ENCODE measurements at regions not wholly inside any gene's neighbourhood (a gene's known extent, or its start where the extent isn't known, plus 50 kb on each side); places are given as distances from the start of the nearest gene placed in this dataset.
"Not testable (repeated sequence)": the region's sequence is repeated elsewhere in the genome, so short reads cannot be mapped to it uniquely, and the experiment has no call there.

GRCh38 chr17:27952366-27952765, 59.2 kb upstream of the LYRM9 start:
- no peaks in the 10 kb centered on the region for H3K36me3 ChIP-seq
- H3K9ac ChIP-seq: no peak overlapping the region
- no peak overlapping the region for H3K27ac ChIP-seq
- H4K20me1 ChIP-seq: no peaks in the 10 kb centered on the region; a peak in 1 of 22 replicates
- no peak for TF ChIP-seq Cebpa-rat (IDR thresholded peaks at IDR 0.05)
- H3K4me1 ChIP-seq: peaks cover 0 to 30% (median 10%) of the 10 kb centered on the region in 10 experiments; a peak in 15 of 20 replicates
- peak overlapping the region in 10 of 11 experiments; percentile 7 to 83 (median 48); a peak in 15 of 22 replicates for H3K4me2 ChIP-seq
- H3K4me3 ChIP-seq: no peak overlapping the region
- no peaks in the 10 kb centered on the region for H3K9me3 ChIP-seq (replicated peaks in 1 of 11)
- no peaks in the 10 kb centered on the region for H3K27me3 ChIP-seq

GRCh38 chr17:27954548-27955495, 61.7 kb upstream of the LYRM9 start:
- Histone ChIP-seq H3K4me3 (no peak overlapping the region), H3K9me3 (replicated peaks in 1 of 11) (no peaks in the 10 kb centered on the region), H3K27me3 (no peaks in the 10 kb centered on the region), H3K4me1 (peaks cover 0 to 30% (median 9%) of the 10 kb centered on the region in 10 experiments; a peak in 15 of 20 replicates), H3K27ac (no peak overlapping the region), H4K20me1 (no peaks in the 10 kb centered on the region; a peak in 1 of 22 replicates), H3K9ac (no peak overlapping the region), H3K36me3 (no peaks in the 10 kb centered on the region), H3K4me2 (no peak overlapping the region)
- TF ChIP-seq Cebpa-rat (IDR thresholded peaks at IDR 0.05): no peak

- Histone ChIP-seq H3K27me3 (no peaks in the 10 kb centered on the region), H3K4me3 (no peak overlapping the region), H3K4me1 (peaks cover 0 to 15% (median 6%) of the 10 kb centered on the region in 10 experiments; a peak in 16 of 20 replicates), H3K9me3 (replicated peaks in 1 of 11) (no peaks in the 10 kb centered on the region), H3K4me2 (peak overlapping the region in 1 of 11 experiments; percentile 3; a peak in 1 of 22 replicates), H3K27ac (no peak overlapping the region), H3K36me3 (no peaks in the 10 kb centered on the region), H3K9ac (no peak overlapping the region), H4K20me1 (no peaks in the 10 kb centered on the region; a peak in 1 of 22 replicates)
- TF ChIP-seq Cebpa-rat (IDR thresholded peaks at IDR 0.05): no peak
Measured at GRCh38 chr17:27956601-27957445, 63.7 kb upstream of the LYRM9 start.

- H3K4me2 ChIP-seq; H3K27me3 ChIP-seq; H3K9ac ChIP-seq; H3K4me3 ChIP-seq; H3K4me1 ChIP-seq; H3K9me3 ChIP-seq (replicated peaks in 1 of 11); H3K36me3 ChIP-seq; H3K27ac ChIP-seq; H4K20me1 ChIP-seq: not testable (repeated sequence)
Measured at GRCh38 chr17:27957446-27957793, 64.3 kb upstream of the LYRM9 start.

GRCh38 chr17:27958708-27959381, 65.7 kb upstream of the LYRM9 start:
- H3K4me1 ChIP-seq: peaks cover 0 to 8% (median 4%) of the 10 kb centered on the region in 10 experiments; a peak in 8 of 20 replicates
- H3K9ac ChIP-seq: no peak overlapping the region
- H4K20me1 ChIP-seq: no peaks in the 10 kb centered on the region; a peak in 1 of 22 replicates
- H3K9me3 ChIP-seq (replicated peaks in 1 of 11): no peaks in the 10 kb centered on the region
- no peaks in the 10 kb centered on the region for H3K27me3 ChIP-seq
- H3K27ac ChIP-seq: no peak overlapping the region
- H3K4me3 ChIP-seq: no peak overlapping the region
- no peaks in the 10 kb centered on the region for H3K36me3 ChIP-seq
- no peak for TF ChIP-seq Cebpa-rat (IDR thresholded peaks at IDR 0.05)
- H3K4me2 ChIP-seq: no peak overlapping the region

- H3K27ac ChIP-seq: no peak overlapping the region
- no peak overlapping the region for H3K4me2 ChIP-seq
- no peaks in the 10 kb centered on the region for H3K9me3 ChIP-seq (replicated peaks in 1 of 11)
- no peaks in the 10 kb centered on the region for H3K27me3 ChIP-seq
- no peak for TF ChIP-seq Cebpa-rat (IDR thresholded peaks at IDR 0.05)
- no peaks in the 10 kb centered on the region for H3K36me3 ChIP-seq
- no peak overlapping the region for H3K4me3 ChIP-seq
- peaks cover 0 to 8% (median 4%) of the 10 kb centered on the region in 10 experiments; a peak in 8 of 20 replicates for H3K4me1 ChIP-seq
- H3K9ac ChIP-seq: no peak overlapping the region
- no peaks in the 10 kb centered on the region; a peak in 1 of 22 replicates for H4K20me1 ChIP-seq
Measured at GRCh38 chr17:27959382-27959709, 66.2 kb upstream of the LYRM9 start.

- Histone ChIP-seq H4K20me1 (no peaks in the 10 kb centered on the region; a peak in 1 of 22 replicates), H3K4me3 (no peak overlapping the region), H3K36me3 (no peaks in the 10 kb centered on the region), H3K4me1 (peaks cover 0 to 8% (median 4%) of the 10 kb centered on the region in 10 experiments; a peak in 7 of 20 replicates), H3K9ac (no peak overlapping the region), H3K4me2 (no peak overlapping the region), H3K9me3 (replicated peaks in 1 of 11) (no peaks in the 10 kb centered on the region), H3K27me3 (no peaks in the 10 kb centered on the region), H3K27ac (no peak overlapping the region)
- no peak for TF ChIP-seq Cebpa-rat (IDR thresholded peaks at IDR 0.05)
Measured at GRCh38 chr17:27960183-27960849, 67.2 kb upstream of the LYRM9 start.

GRCh38 chr17:27962581-27962980, 69.4 kb upstream of the LYRM9 start:
- not testable (repeated sequence) for H3K9ac ChIP-seq; H4K20me1 ChIP-seq; H3K4me1 ChIP-seq; H3K27me3 ChIP-seq; H3K27ac ChIP-seq; H3K4me3 ChIP-seq; H3K9me3 ChIP-seq (replicated peaks in 1 of 11); H3K36me3 ChIP-seq
- peak overlapping the region in 3 of 11 experiments; percentile 4 to 39 (median 8); a peak in 3 of 22 replicates for H3K4me2 ChIP-seq

Measured in BLaER1 treated with 17β-estradiol and CSF1 and Interleukin-3, amounts not matched to agents 10 nM and 100 nM (cell line).